Large intestine (tissue), 3 donors: ENCODE measurements at regions not wholly inside any gene's neighbourhood (a gene's known extent, or its start where the extent isn't known, plus 50 kb on each side); places are given as distances from the start of the nearest gene placed in this dataset.

Experiments used
- DNase-seq, 2 donors: peaks; one replicate each; pipeline versions ENCODE4 v3.0.0 to v3.0.0-alpha.2; 2013
- H3K27ac ChIP-seq: one replicate; pipeline ENCODE4 v1.5.1; 2013; ENCODE audit warnings: low read length
- H3K27me3 ChIP-seq: 2 replicates; pipeline ENCODE4 v1.6.1; 2013; ENCODE audit warnings: low read length; ENCODE audit not compliant: control insufficient read depth, insufficient read depth
- H3K36me3 ChIP-seq: 2 replicates; pipeline ENCODE4 v1.6.1; 2013; ENCODE audit warnings: low read length; ENCODE audit not compliant: control insufficient read depth, insufficient read depth
- H3K4me1 ChIP-seq: one replicate; pipeline ENCODE4 v1.6.1; 2013; ENCODE audit warnings: low read length; ENCODE audit not compliant: control insufficient read depth, insufficient read depth
- H3K4me3 ChIP-seq: one replicate; pipeline ENCODE4 v1.5.1; 2013; ENCODE audit warnings: low read length
- H3K9me3 ChIP-seq: one replicate; pipeline ENCODE4 v1.6.1; 2013; ENCODE audit warnings: mild to moderate bottlenecking, low read depth, low read length, moderate library complexity; ENCODE audit not compliant: control insufficient read depth
- WGBS: methylation state at CpG from one replicate; pipeline ENCODE4 v1.1.5; 2013; ENCODE audit warnings: low lambda C conversion rate; ENCODE audit not compliant: insufficient coverage; 5-methylcytosine and 5-hydroxymethylcytosine counted together

DNA sequence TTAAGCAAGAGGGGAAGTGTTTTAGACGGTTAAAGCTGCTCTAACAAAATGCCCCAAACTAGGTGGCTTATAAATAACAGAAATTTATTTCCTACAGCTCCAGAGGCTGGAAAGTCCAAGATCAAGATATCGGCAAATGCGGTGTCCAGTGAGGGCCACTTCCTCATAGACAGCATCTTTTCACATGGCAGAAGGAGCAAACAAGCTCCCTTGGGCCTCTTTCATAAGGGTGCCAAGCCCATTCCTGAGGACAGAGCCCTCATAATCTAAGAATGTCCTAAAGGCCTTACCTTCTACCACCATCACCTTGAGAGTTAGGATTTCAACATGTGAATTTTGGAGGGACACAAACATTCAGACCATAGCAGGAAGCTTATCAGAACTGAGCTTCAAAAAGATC is 57.3 kb upstream of the PPP1CB start:
- Histone ChIP-seq H3K4me3 (no peak overlapping the region), H3K36me3 (no peaks in the 10 kb centered on the region), H3K27ac (no peak overlapping the region), H3K27me3 (no peaks in the 10 kb centered on the region), H3K4me1 (peaks cover 10% of the 10 kb centered on the region), H3K9me3 (no peaks in the 10 kb centered on the region)
- WGBS, result no CpG with 5 or more reads among the region's 3 CpGs
- no peak for DNase-seq

DNA sequence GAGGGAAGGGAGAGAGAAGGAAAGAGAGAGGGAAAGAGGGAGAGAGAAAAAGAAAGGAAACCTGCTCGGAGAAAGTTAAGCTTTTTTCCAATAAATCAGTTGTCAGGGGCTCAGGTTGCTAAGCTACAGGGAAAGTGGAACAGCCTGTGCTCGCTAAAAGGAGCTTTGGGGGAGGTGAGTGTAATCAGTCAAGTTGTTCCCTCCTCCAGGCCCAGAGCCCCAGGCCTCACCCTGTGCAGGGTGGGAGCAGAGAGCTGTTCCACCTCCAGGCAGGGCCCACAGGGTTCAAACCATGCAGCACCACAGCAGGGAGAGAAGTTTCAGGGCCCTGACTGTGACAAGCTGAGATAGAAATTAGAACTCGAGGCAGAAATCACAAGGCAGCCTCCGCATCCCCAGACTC is 56.4 kb upstream of the PPP1CB start:
- Histone ChIP-seq H3K27ac (no peak overlapping the region), H3K9me3 (no peaks in the 10 kb centered on the region), H3K4me3 (no peak overlapping the region), H3K4me1 (peaks cover 10% of the 10 kb centered on the region), H3K36me3 (no peaks in the 10 kb centered on the region), H3K27me3 (no peaks in the 10 kb centered on the region)
- no peak for DNase-seq
- WGBS, result 71% methylated on average over 1 of the region's 4 CpGs

- Histone ChIP-seq H3K4me1 (peaks cover 10% of the 10 kb centered on the region), H3K27ac (no peak overlapping the region), H3K9me3 (no peaks in the 10 kb centered on the region), H3K36me3 (no peaks in the 10 kb centered on the region), H3K4me3 (no peak overlapping the region), H3K27me3 (no peaks in the 10 kb centered on the region)
- no CpG with 5 or more reads among the region's 2 CpGs for WGBS
- peak in 1 of 2 donors; percentile 37 for DNase-seq
Observed at GRCh38 chr2:28696261-28696660, 55.4 kb upstream of the PPP1CB start.

DNA sequence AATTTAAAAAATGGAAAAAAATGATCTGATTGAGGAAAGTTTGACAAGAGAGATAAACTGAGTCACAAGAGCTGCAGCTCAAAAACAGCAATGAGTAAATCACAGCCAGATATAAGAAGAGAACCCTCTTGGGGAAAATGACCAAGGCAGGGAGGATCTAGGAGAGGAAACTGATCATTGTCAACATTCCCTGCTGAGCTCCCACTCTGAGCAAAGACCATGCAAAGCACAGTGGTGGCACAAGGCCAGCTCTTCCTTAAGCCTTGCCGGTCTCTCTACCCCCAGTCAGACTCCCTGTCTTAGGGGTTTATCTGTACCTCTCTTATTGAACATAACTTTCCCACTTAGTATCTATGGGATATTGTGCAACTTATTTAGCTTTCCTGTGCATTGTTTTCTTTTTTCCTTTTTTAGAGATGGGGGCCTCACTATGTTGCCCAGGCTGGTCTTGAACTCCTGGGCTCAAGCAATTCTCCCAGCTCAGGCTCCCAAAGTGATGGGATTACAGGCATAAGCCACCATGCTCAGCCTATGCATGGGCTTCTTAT is 54.0 kb upstream of the PPP1CB start:
- Histone ChIP-seq H3K4me1 (peaks cover 5% of the 10 kb centered on the region), H3K4me3 (no peak overlapping the region), H3K27ac (no peak overlapping the region), H3K27me3 (no peaks in the 10 kb centered on the region), H3K36me3 (no peaks in the 10 kb centered on the region), H3K9me3 (no peaks in the 10 kb centered on the region)
- no peak for DNase-seq
- WGBS, result no CpG with 5 or more reads among the region's 1 CpG

DNA sequence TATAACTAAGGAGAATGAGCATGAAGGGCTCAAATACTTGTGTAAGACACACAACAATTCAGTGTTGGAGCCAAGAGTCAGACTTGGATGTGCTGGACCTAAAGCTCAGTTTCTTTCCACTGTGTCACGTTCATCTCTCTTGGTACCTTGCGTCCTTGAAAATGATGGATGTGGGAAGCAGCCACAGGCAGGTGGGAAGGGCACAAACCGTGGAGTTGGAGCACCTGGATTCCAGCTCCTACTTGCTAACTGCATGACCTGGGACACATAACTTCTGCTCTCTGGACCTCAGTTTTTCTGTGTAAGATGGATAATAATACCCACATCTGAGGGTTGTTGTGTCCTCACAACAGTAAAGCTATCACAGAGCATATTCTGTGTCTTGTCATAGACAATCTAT is 53.1 kb upstream of the PPP1CB start:
- no peaks in the 10 kb centered on the region for H3K27me3 ChIP-seq
- 80% methylated on average over 1 of the region's 3 CpGs for WGBS
- no peak for DNase-seq
- no peaks in the 10 kb centered on the region for H3K9me3 ChIP-seq
- H3K27ac ChIP-seq, result no peak overlapping the region
- H3K4me1 ChIP-seq, result peaks cover 5% of the 10 kb centered on the region
- H3K4me3 ChIP-seq, result no peak overlapping the region
- H3K36me3 ChIP-seq, result no peaks in the 10 kb centered on the region
